ENCODE measurements at regions not wholly inside any gene's neighbourhood (a gene's known extent, or its start where the extent isn't known, plus 50 kb on each side); places are given as distances from the start of the nearest gene placed in this dataset.

DNA sequence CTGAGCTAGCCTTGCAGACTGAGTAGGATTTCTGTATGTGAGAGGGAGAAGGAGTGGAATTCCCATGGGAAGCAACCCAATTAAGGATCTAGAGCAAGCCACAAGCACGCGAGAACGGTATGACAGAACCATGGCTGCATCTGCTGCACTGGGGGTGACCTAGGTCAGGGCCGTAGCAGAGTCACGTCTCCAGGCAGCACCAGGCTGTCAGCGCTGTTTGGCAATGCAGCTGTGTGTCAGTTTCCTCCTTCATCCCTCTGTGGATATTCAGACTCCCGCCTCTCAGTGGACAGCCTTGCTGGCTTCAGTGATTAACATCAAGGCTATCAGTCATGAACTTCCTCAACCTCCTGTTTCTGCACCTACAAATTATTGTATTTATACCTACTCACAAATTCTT lies 118.1 kb upstream of the PPP2R5A start:
- TF ChIP-seq, protein P1, sequence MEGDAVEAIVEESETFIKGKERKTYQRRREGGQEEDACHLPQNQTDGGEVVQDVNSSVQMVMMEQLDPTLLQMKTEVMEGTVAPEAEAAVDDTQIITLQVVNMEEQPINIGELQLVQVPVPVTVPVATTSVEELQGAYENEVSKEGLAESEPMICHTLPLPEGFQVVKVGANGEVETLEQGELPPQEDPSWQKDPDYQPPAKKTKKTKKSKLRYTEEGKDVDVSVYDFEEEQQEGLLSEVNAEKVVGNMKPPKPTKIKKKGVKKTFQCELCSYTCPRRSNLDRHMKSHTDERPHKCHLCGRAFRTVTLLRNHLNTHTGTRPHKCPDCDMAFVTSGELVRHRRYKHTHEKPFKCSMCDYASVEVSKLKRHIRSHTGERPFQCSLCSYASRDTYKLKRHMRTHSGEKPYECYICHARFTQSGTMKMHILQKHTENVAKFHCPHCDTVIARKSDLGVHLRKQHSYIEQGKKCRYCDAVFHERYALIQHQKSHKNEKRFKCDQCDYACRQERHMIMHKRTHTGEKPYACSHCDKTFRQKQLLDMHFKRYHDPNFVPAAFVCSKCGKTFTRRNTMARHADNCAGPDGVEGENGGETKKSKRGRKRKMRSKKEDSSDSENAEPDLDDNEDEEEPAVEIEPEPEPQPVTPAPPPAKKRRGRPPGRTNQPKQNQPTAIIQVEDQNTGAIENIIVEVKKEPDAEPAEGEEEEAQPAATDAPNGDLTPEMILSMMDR (conservative IDR thresholded peaks at IDR 0.05; ENCODE audit: low read depth, low read length) = no peak
- TF ChIP-seq EZH2 (IDR thresholded peaks at IDR 0.05; ENCODE audit: low read length, unreplicated experiment) = no peak
